Kidney (tissue), 13 donors: ENCODE measurements at regions not wholly inside any gene's neighbourhood (a gene's known extent, or its start where the extent isn't known, plus 50 kb on each side); places are given as distances from the start of the nearest gene placed in this dataset.

Experiments used
- DNase-seq, 5 donors: peaks; one replicate each; pipeline ENCODE4 v3.0.0-alpha.2; 2013 to 2020
- FAIRE-seq: peaks from 2 replicates; lab custom pipeline; 2012; peaks lifted over from hg19 to GRCh38; lab: Jason Lieb, UNC
- H3K27ac ChIP-seq, 2 donors: one replicate each; pipeline ENCODE4 v1.7.0; 2013; ENCODE audit warnings: low read depth in 2 of 2, low read length in 2 of 2, inconsistent platforms in 1 of 2
- H3K27me3 ChIP-seq: one replicate; pipeline ENCODE4 v1.7.1; 2013; ENCODE audit warnings: low read length, inconsistent platforms; ENCODE audit not compliant: control insufficient read depth, insufficient read depth
- H3K36me3 ChIP-seq, 3 donors: one replicate each; pipeline versions ENCODE4 v1.7.0 to v1.7.1; 2013; ENCODE audit warnings: low read length in 3 of 3, control low read depth in 1 of 3, inconsistent platforms in 1 of 3; ENCODE audit not compliant: insufficient read depth in 3 of 3, control insufficient read depth in 2 of 3
- H3K4me1 ChIP-seq, 3 donors: one replicate each; pipeline versions ENCODE4 v1.7.0 to v1.7.1; 2013; ENCODE audit warnings: low read length in 3 of 3, inconsistent platforms in 1 of 3, low read depth in 1 of 3; ENCODE audit not compliant: control insufficient read depth in 2 of 3, insufficient read depth in 2 of 3
- H3K4me3 ChIP-seq, 3 donors: one replicate each; pipeline versions ENCODE4 v1.7.0 to v1.8.1; 2013; ENCODE audit warnings: low read length in 3 of 3, control low read depth in 1 of 3, inconsistent platforms in 1 of 3
- H3K9ac ChIP-seq, 3 donors: one replicate each; pipeline versions ENCODE4 v1.7.0 to v1.7.1; 2013; ENCODE audit warnings: low read length in 3 of 3, control low read depth in 1 of 3, inconsistent platforms in 1 of 3
- H3K9me3 ChIP-seq, 3 donors: one replicate each; pipeline versions ENCODE4 v1.7.0 to v1.7.1; 2013; ENCODE audit warnings: low read length in 3 of 3, control low read depth in 1 of 3, inconsistent platforms in 1 of 3; ENCODE audit not compliant: control insufficient read depth in 2 of 3, insufficient read depth in 1 of 3
- CTCF ChIP-seq: IDR thresholded peaks from 3 replicates; pipeline ENCODE4 v1.5.1; 2012; ENCODE audit warnings: mild to moderate bottlenecking, moderate library complexity, borderline replicate concordance; ENCODE audit not compliant: insufficient read depth; ENCODE audit errors: extremely low read depth
- intact Hi-C: fragments of 100-400 bp; cut with DNase I; formaldehyde crosslinking; loops from one replicate; pipeline ENCODE4 v1.11.1; 2022
- donor health status: control.
- donor health status: control.
- donor health status: control.
- donor health status: control.
- donor health status: control.
- donor health status: DM: yes; HTN: yes; CAD: no.
- donor health status: Normal renal cell carcinoma (clear cell type).

DNA sequence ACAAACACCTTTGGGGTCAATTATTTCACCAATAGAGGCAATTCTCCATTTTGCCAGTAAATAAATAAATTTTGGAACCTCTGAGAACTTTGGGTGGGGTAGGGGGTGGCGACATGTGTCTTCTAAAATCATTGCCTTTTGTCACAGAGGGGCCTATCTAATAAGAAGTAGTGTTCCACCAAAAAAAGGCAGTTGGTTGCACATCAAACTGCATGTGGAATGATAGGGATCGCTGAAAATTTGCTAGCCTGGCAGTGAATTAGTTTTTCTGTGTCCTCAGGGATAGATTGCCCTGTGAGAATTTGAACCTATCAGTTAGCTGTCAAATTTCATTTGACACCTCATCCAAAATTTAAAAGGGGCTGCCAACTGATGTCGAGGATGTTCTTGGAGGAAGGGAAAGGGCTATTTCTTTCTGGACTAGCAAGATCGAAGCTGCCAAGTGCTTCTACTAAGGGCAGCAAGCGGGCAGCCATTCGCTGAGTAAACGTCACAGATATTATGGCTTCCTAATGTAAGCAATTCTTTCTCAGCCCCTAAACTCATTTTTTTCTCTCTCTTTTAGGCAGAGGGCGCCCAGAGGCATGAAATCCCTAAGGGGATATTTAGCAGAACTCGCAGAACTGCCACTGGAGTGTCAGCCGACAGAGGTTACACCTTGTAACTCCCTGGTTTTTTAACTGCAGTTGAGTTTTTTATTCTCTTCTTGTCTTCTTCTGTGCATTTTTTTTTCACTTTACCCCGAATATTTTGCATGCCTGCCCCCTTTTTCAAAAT, 2208.1 kb upstream of the WWC1 start:
- Histone ChIP-seq H3K36me3 (no peaks in the 10 kb centered on the region), H3K27me3 (no peaks in the 10 kb centered on the region), H3K9ac (no peak overlapping the region), H3K27ac (no peak overlapping the region), H3K4me3 (no peak overlapping the region), H3K9me3 (no peaks in the 10 kb centered on the region), H3K4me1 (no peaks in the 10 kb centered on the region)
- FAIRE-seq (no peak), DNase-seq (peak in 1 of 5 donors; percentile 19)
- TF ChIP-seq CTCF: no peak
- intact Hi-C loops: no loop called here

DNA sequence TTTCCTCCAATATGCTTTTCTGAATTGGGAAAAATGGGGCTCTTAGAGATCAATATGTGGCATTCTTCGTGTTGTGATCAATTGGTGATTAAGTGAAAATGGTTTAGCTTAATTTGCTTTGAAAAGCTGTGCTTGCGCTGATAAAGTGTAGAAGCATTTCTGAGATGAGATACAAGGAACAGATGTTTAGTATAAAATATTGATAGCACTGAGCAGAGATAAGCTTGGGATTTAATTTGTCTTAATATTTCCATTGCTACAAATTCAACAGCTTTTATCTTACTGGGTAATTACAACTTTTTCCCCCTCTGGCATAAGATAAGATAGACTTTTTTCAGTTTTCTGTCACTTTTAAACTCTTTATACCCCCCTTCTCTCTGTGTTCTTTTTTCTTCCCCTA, 2204.9 kb upstream of the WWC1 start:
- H3K4me1 ChIP-seq: no peaks in the 10 kb centered on the region

GRCh38 chr5:166088389-166089039, 2202.9 kb upstream of the WWC1 start:
- no peak overlapping the region for H3K9ac ChIP-seq
- H3K27me3 ChIP-seq: no peaks in the 10 kb centered on the region
- no peak overlapping the region for H3K27ac ChIP-seq
- no peaks in the 10 kb centered on the region for H3K9me3 ChIP-seq
- no peak for TF ChIP-seq CTCF
- FAIRE-seq: no peak
- DNase-seq: no peak
- intact Hi-C loops: no loop called here
- no peaks in the 10 kb centered on the region for H3K4me1 ChIP-seq
- no peaks in the 10 kb centered on the region for H3K36me3 ChIP-seq
- no peak overlapping the region for H3K4me3 ChIP-seq

More for the DNA sequence above, 2204.9 kb upstream of the WWC1 start:
- Histone ChIP-seq H3K4me3 (no peak overlapping the region), H3K27ac (no peak overlapping the region), H3K27me3 (no peaks in the 10 kb centered on the region), H3K9me3 (no peaks in the 10 kb centered on the region), H3K9ac (no peak overlapping the region), H3K36me3 (no peaks in the 10 kb centered on the region)
- no peak for TF ChIP-seq CTCF
- intact Hi-C loops: no loop called here
- FAIRE-seq: no peak
- no peak for DNase-seq
